Activated CD8-positive, alpha-beta T cell treated with anti-CD3 and anti-CD28 coated beads for 36 hours (primary cell): ENCODE measurements at regions not wholly inside any gene's neighbourhood (a gene's known extent, or its start where the extent isn't known, plus 50 kb on each side); places are given as distances from the start of the nearest gene placed in this dataset.

Experiments
- ATAC-seq: fragments of 200-7000 bp; cut with Tn5 transposase; one replicate; pipeline ENCODE4 v1.10.0; 2021; ENCODE audit warnings: mild to moderate bottlenecking, moderate library complexity
- CTCF ChIA-PET: fragments of 350-600 bp; sonication (Branson Sonifier 250); formaldehyde crosslinking; loops from one replicate; lab custom pipeline; 2021; ENCODE audit warnings: antibody characterized with exemption; lab: Charles Lee
- POLR2A ChIA-PET: fragments of 350-600 bp; sonication (Branson Sonifier 250); formaldehyde crosslinking; loops from one replicate; lab custom pipeline; 2021; ENCODE audit warnings: antibody characterized with exemption; lab: Charles Lee
- DNase-seq: peaks from one replicate; pipeline ENCODE4 v3.0.0-alpha.2; 2020
- H3K27ac Mint-ChIP-seq: one replicate; pipeline ENCODE4 v1.8.0; 2021; ENCODE audit warnings: mild to moderate bottlenecking, mixed read lengths
- H3K27me3 Mint-ChIP-seq: one replicate; pipeline ENCODE4 v1.8.0; 2021; ENCODE audit warnings: mixed read lengths
- H3K36me3 Mint-ChIP-seq: one replicate; pipeline ENCODE4 v1.8.0; 2021; ENCODE audit warnings: low read depth, mixed read lengths
- H3K4me1 Mint-ChIP-seq: one replicate; pipeline ENCODE4 v1.8.0; 2021; ENCODE audit warnings: low read depth, mixed read lengths
- H3K4me3 Mint-ChIP-seq: one replicate; pipeline ENCODE4 v1.8.0; 2021; ENCODE audit warnings: mild to moderate bottlenecking, moderate library complexity, mixed read lengths
- H3K9me3 Mint-ChIP-seq: one replicate; pipeline ENCODE4 v1.8.0; 2021; ENCODE audit warnings: mixed read lengths
- CTCF ChIP-seq: fragments of 200-600 bp; IDR thresholded peaks from one replicate; pipeline ENCODE4 v1.8.0; 2022; ENCODE audit warnings: antibody characterized with exemption, mild to moderate bottlenecking
- intact Hi-C: fragments of 100-400 bp; cut with micrococcal nuclease; formaldehyde crosslinking; loops from one replicate; pipeline ENCODE4 v1.10.0; 2022

GRCh38 chr13:109368230-109368629 is 418.2 kb downstream of the IRS2 start:
- no peak for DNase-seq
- Mint-ChIP-seq H3K27ac (no peak overlapping the region), H3K27me3 (no peaks in the 10 kb centered on the region), H3K4me1 (no peaks in the 10 kb centered on the region), H3K4me3 (no peak overlapping the region), H3K9me3 (no peaks in the 10 kb centered on the region), H3K36me3 (no peaks in the 10 kb centered on the region)
- TF ChIP-seq CTCF, result no peak
- no peak for ATAC-seq
- CTCF ChIA-PET, result no interaction called here
- intact Hi-C loops, result no loop called here
- POLR2A ChIA-PET, result no interaction called here

DNA sequence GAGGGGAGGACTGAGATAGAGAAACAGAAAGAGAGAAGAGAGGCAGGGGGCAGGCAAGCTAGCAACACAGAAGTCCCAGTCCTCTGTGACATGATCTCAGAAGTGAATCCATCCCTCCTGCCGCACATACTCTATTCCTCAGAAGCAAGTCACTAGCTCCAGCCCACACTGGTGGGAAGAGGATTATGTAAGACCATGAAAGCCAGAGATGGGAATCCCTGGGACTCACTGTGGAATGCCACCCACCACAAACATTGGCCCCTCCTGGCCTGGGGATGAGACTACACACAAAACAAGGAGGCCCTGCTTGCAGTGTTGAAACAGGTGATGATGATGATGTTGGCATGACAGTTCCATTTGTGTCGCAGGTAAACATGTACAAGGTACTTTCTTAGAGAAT is 419.9 kb downstream of the IRS2 start:
- intact Hi-C loops, result no loop called here

DNA sequence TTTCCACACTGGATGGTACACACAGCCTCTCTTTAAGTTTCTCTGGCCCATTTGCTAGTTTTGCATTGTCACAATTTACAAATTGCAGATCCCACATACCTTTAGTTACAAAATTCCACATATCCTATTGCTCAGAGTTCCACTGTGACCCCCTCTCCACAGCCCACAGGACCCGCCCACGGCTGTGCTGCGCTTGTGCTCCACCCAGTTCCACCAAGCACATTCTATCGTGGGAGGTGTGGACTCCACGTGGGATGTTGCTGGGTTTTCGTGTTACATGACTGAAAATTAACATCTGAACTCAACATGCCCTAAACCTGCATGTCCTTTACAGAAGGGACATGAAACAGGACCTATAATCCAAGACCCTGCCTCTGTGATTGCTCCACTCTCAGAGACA is 423.0 kb downstream of the IRS2 start:
- H3K36me3 Mint-ChIP-seq, result no peaks in the 10 kb centered on the region
- H3K4me3 Mint-ChIP-seq, result no peak overlapping the region
- H3K9me3 Mint-ChIP-seq, result no peaks in the 10 kb centered on the region
- H3K27ac Mint-ChIP-seq, result no peak overlapping the region
- ChIA-PET POLR2A (no interaction called here), CTCF (no interaction called here)
- no peaks in the 10 kb centered on the region for H3K27me3 Mint-ChIP-seq
- intact Hi-C loops, result no loop called here
- DNase-seq (no peak), ATAC-seq (no peak)
- no peaks in the 10 kb centered on the region for H3K4me1 Mint-ChIP-seq
- no peak for TF ChIP-seq CTCF

More for the DNA sequence above, 419.9 kb downstream of the IRS2 start:
- Mint-ChIP-seq H3K4me3 (no peak overlapping the region), H3K27ac (no peak overlapping the region), H3K4me1 (no peaks in the 10 kb centered on the region), H3K9me3 (no peaks in the 10 kb centered on the region), H3K36me3 (no peaks in the 10 kb centered on the region), H3K27me3 (no peaks in the 10 kb centered on the region)
- ATAC-seq, result no peak
- no peak for TF ChIP-seq CTCF
- CTCF ChIA-PET, result no interaction called here
- POLR2A ChIA-PET, result no interaction called here
- no peak for DNase-seq

GRCh38 chr13:109362616-109363015 is 423.8 kb downstream of the IRS2 start:
- POLR2A ChIA-PET, result no interaction called here
- Mint-ChIP-seq H3K36me3 (no peaks in the 10 kb centered on the region), H3K4me1 (no peaks in the 10 kb centered on the region), H3K27ac (no peak overlapping the region), H3K27me3 (no peaks in the 10 kb centered on the region), H3K4me3 (no peak overlapping the region), H3K9me3 (no peaks in the 10 kb centered on the region)
- TF ChIP-seq CTCF, result no peak
- no peak for ATAC-seq
- no peak for DNase-seq
- CTCF ChIA-PET, result no interaction called here
- intact Hi-C loops, result no loop called here

DNA sequence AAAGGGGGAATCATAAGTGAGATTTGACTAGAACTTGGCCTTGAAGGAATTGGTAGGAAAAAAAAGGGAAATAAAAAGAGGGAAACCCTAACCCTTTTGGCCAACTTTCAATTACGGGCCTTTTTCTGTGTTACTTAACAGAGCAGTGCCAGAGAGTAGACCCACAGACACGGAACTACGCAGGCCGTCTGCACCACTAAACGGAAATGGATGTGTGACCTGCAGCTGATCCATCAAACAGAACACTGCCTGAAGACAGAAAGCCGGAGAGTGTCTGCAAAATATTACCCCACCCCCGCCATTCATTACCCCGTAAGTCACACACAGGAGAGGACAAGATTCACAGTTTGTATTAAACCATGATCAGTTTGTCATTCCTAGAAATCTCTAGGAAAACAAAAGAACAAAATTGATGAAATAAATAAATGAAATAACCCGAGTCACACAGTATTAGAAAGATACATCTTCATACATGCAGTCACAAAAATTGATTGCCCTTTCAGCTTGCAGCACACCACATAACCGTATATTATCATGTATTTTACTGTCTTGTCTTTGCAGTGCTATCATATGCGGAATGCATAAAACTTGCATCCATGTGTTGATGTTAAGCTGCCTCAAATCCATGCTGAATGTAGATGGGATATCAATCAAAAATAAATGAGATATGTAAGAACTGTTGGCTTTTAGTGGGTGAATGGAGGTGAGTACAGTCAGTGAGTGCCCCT is 424.7 kb downstream of the IRS2 start:
- intact Hi-C loops, result no loop called here
- ATAC-seq (no peak), DNase-seq (no peak)
- Mint-ChIP-seq H3K9me3 (no peaks in the 10 kb centered on the region), H3K36me3 (no peaks in the 10 kb centered on the region), H3K27ac (no peak overlapping the region), H3K4me1 (no peaks in the 10 kb centered on the region), H3K27me3 (no peaks in the 10 kb centered on the region), H3K4me3 (no peak overlapping the region)
- TF ChIP-seq CTCF, result no peak
- ChIA-PET CTCF (no interaction called here), POLR2A (no interaction called here)
